Adrenal gland (tissue), 9 donors: ENCODE measurements at regions not wholly inside any gene's neighbourhood (a gene's known extent, or its start where the extent isn't known, plus 50 kb on each side); places are given as distances from the start of the nearest gene placed in this dataset.

Source experiments
- DNase-seq, 7 donors: peaks; one replicate each; pipeline ENCODE4 v3.0.0-alpha.2; 2019 to 2020
- H3K27ac ChIP-seq, 5 donors: fragments of 200-600 bp; sonication (generic) in 4 of 5; 1 replicate in 3 of 5; 2 replicates in 2 of 5; pipeline versions ENCODE4 v1.5.1 to v1.8.0; 2016 to 2020; ENCODE audit warnings: mild to moderate bottlenecking in 1 of 5
- H3K27me3 ChIP-seq: fragments of 200-600 bp; 2 replicates; pipeline ENCODE4 v1.8.0; 2021
- H3K36me3 ChIP-seq, 2 donors: fragments of 200-600 bp; replicated peaks in 1 of 2; 1 replicate in 1 of 2; 2 replicates in 1 of 2; pipeline versions ENCODE4 v1.5.1 to v1.8.0; 2018 to 2022
- H3K4me1 ChIP-seq, 2 donors: fragments of 200-600 bp; replicated peaks in 1 of 2; 1 replicate in 1 of 2; 2 replicates in 1 of 2; pipeline versions ENCODE4 v1.5.1 to v1.8.0; 2018 to 2021
- H3K4me3 ChIP-seq, 4 donors: fragments of 200-600 bp; sonication (generic) in 3 of 4; one replicate each; pipeline ENCODE4 v1.5.1; 2016 to 2018
- H3K9me3 ChIP-seq, 3 donors: fragments of 200-600 bp; sonication (generic) in 1 of 3; replicated peaks in 1 of 3; 1 replicate in 2 of 3; 2 replicates in 1 of 3; pipeline versions ENCODE4 v1.5.1 to v1.8.0; 2016 to 2021
- POLR2A ChIP-seq, 2 donors: fragments of 450-650 bp; IDR thresholded peaks; one replicate each; pipeline ENCODE4 v1.6.1; 2017; ENCODE audit warnings: antibody characterized with exemption in 2 of 2, mild to moderate bottlenecking in 2 of 2, moderate library complexity in 1 of 2
- WGBS, 4 donors: extraction: QIAGEN DNeasy Blood & Tissue Kit in 2 of 4; methylation state at CpG; one replicate each; pipeline versions ENCODE4 v1.1.5 to v1.1.7; 2013 to 2017; 5-methylcytosine and 5-hydroxymethylcytosine counted together
- intact Hi-C, 2 donors: fragments of 100-400 bp; cut with DNase I; formaldehyde crosslinking; loops; one replicate each; pipeline versions ENCODE4 v1.14.1 to v1.15.0; 2022 to 2023
- TF ChIP-seq, protein P1 (sequence below), 6 experiments: fragments of 450-650 bp in 4 of 6; fragments of 200-600 bp in 2 of 6; sonication (generic) in 1 of 6; IDR thresholded peaks; 1 replicate in 5 of 6; 2 replicates in 1 of 6; pipeline versions ENCODE4 v1.5.1 to v1.8.0; 2016 to 2021; ENCODE audit warnings: antibody characterized with exemption in 6 of 6, mild to moderate bottlenecking in 2 of 6, moderate library complexity in 1 of 6
- donor health status: healthy with polysubstance abuse.
- donor health status: Bipolar disorder and iron deficiency.
- donor health status: DM: yes; HTN: yes; CAD: no.
- donor health status: DM: no; HTN: no; CAD: no.
- donor health status: DM: no; HTN: no; CAD: no.

DNA sequence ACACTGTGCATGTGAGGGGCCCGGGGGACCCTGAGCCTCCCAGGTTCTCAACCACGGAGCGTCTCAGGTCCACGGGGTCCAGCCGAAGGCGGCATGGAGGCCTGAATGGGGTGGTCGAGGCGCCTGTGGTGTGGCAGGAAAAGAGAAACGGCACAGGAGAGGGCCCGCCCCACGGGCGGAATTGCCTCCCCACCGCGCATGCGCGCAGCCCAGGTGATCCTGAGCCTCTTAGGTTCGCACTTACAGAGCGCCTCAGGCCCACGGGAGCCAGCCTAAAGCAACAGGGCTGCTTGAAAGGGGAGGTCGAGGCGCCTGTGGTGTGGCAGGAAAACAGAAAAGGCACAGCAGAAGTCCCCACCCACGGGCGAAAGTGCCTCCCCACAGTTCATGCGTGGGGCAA lies 311.0 kb downstream of the ALG10 start:
- DNase-seq = no peak
- Histone ChIP-seq H3K36me3 (no peaks in the 10 kb centered on the region), H3K4me3 (no peak overlapping the region), H3K4me1 (no peaks in the 10 kb centered on the region), H3K9me3 (no peaks in the 10 kb centered on the region), H3K27me3 (peaks cover 15% of the 10 kb centered on the region), H3K27ac (no peak overlapping the region)
- WGBS, 4 donors = 53 to 70% (median 68%) methylated on average over 7 to 24 of the region's 24 CpGs
- intact Hi-C loops = no loop called here
- TF ChIP-seq POLR2A (IDR thresholded peaks at IDR 0.05) = no peak
- TF ChIP-seq, protein P1, sequence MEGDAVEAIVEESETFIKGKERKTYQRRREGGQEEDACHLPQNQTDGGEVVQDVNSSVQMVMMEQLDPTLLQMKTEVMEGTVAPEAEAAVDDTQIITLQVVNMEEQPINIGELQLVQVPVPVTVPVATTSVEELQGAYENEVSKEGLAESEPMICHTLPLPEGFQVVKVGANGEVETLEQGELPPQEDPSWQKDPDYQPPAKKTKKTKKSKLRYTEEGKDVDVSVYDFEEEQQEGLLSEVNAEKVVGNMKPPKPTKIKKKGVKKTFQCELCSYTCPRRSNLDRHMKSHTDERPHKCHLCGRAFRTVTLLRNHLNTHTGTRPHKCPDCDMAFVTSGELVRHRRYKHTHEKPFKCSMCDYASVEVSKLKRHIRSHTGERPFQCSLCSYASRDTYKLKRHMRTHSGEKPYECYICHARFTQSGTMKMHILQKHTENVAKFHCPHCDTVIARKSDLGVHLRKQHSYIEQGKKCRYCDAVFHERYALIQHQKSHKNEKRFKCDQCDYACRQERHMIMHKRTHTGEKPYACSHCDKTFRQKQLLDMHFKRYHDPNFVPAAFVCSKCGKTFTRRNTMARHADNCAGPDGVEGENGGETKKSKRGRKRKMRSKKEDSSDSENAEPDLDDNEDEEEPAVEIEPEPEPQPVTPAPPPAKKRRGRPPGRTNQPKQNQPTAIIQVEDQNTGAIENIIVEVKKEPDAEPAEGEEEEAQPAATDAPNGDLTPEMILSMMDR (IDR thresholded peaks at IDR 0.05) = no peak

DNA sequence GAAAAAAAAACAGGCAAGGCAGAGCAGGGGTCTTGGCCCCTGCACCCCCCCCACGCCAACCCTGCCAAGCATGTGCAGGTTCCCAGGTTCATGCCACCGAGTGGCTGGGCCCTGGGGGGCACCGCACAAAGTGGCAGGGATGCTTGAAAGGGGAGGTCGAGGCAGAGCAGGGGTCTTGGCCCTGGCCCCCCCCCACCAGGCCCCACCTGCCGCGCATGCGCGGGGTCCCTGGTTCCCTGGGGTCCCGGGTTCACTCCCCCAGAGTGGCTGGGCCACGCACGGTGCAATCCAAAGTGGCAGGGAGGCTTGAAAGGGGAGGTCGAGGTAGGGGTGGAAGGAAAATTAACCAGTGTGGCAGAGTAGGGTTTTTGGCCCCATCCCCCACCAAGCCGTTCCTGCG lies 312.2 kb downstream of the ALG10 start:
- TF ChIP-seq, protein P1 (IDR thresholded peaks at IDR 0.05) = no peak
- no peak for TF ChIP-seq POLR2A (IDR thresholded peaks at IDR 0.05)
- Histone ChIP-seq H3K27me3 (peaks cover 15% of the 10 kb centered on the region), H3K4me3 (no peak overlapping the region), H3K27ac (no peak overlapping the region), H3K9me3 (no peaks in the 10 kb centered on the region), H3K4me1 (no peaks in the 10 kb centered on the region), H3K36me3 (no peaks in the 10 kb centered on the region)
- 68 to 82% (median 75%) methylated on average over 6 to 14 of the region's 14 CpGs for WGBS, 4 donors
- no peak for DNase-seq
- intact Hi-C loops = no loop called here

DNA sequence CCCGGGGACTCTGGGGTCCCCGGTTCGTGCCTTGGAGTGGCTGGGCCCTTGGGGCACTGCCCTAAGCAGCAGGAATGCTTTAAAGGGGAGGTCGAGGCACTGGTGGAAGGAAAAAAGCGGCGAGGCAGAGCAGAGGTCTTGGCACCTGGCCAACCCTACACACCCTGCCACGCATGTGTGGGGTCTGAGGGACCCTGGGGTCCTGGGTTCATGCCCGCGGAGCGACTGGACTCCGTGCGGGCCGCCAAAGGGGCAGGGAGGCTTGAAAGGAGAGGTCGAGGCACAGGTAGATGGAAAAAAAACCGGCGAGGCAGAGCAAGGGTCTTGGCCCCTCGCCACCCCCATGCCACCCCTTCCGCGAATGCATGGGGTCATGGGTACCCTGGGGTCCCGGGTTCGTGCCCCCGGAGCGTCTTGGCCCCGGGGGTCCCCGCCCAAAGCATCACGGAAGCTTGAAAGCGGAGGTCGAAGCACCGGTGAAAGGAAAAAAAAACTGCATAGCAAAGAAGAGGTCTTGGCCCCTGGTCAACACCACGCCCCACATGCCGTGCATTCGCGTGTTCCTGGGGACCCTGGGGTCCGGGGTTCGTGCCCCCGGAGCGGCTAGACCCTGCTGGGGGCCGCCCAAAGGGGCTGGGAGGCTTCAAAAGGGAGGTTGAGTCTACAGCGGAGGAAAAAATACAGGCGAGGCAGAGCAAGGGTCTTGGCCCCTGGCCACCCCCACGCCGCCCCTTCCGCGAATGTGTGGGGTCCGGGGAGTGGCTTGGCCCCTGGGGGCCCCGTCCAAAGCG lies 312.9 kb downstream of the ALG10 start:
- TF ChIP-seq, protein P1 (IDR thresholded peaks at IDR 0.05) = no peak
- TF ChIP-seq POLR2A (IDR thresholded peaks at IDR 0.05) = no peak
- no peak for DNase-seq
- no peaks in the 10 kb centered on the region for H3K9me3 ChIP-seq
- no peak overlapping the region for H3K27ac ChIP-seq
- WGBS, 4 donors = 40 to 56% (median 48%) methylated on average over 34 to 47 of the region's 47 CpGs
- H3K4me1 ChIP-seq = no peaks in the 10 kb centered on the region
- H3K27me3 ChIP-seq = peaks cover 15% of the 10 kb centered on the region
- intact Hi-C loops = no loop called here
- H3K36me3 ChIP-seq = no peaks in the 10 kb centered on the region
- H3K4me3 ChIP-seq = no peak overlapping the region

DNA sequence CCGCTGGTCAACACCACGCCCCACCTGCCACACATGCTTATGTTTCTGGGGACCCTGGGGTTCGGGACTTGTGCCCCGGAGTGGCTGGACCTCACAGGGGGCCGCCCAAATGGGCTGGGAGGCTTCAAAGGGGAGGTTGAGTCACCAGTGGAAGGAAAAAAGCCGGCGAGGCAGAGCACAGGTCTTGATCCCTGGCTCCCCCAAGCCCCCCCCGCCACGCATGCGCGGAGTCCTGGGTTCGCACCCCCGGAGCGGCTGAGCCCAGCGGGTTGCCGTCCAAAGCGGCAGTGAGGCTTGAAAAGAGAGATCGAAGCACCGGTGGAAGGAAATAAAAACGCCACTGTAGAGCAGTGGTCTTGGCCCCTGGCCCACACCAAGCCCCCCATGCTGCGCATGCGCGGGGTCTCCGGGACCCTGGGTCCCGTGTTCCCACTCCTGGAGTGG lies 313.5 kb downstream of the ALG10 start:
- no peaks in the 10 kb centered on the region for H3K9me3 ChIP-seq
- peaks cover 15% of the 10 kb centered on the region for H3K27me3 ChIP-seq

More for the DNA sequence above, 313.5 kb downstream of the ALG10 start:
- Histone ChIP-seq H3K27ac (no peak overlapping the region), H3K4me1 (no peaks in the 10 kb centered on the region), H3K4me3 (no peak overlapping the region), H3K36me3 (no peaks in the 10 kb centered on the region)
- intact Hi-C loops = no loop called here
- WGBS, 4 donors = 35 to 67% (median 51%) methylated on average over 24 to 25 of the region's 25 CpGs
- TF ChIP-seq, protein P1 (IDR thresholded peaks at IDR 0.05) = no peak
- TF ChIP-seq POLR2A (IDR thresholded peaks at IDR 0.05) = no peak
- DNase-seq = no peak
